Mammary epithelial cell (primary cell): ENCODE measurements at regions not wholly inside any gene's neighbourhood (a gene's known extent, or its start where the extent isn't known, plus 50 kb on each side); places are given as distances from the start of the nearest gene placed in this dataset.

Experiments used
- CTCF ChIP-seq, 2 donors: IDR thresholded peaks in 1 of 2; conservative IDR thresholded peaks in 1 of 2; 2 replicates each; pipeline ENCODE4 v1.5.1; 2011 to 2012; ENCODE audit warnings: inconsistent platforms in 2 of 2, low read length in 2 of 2, mild to moderate bottlenecking in 2 of 2, control low read depth in 1 of 2, low read depth in 1 of 2; ENCODE audit not compliant: insufficient read depth in 1 of 2; ENCODE audit errors: extremely low read depth in 1 of 2
- EZH2 ChIP-seq: IDR thresholded peaks from 2 replicates; pipeline ENCODE4 v1.6.1; 2012; ENCODE audit warnings: low read length, inconsistent platforms, borderline replicate concordance

GRCh38 chr2:18824325-18824790, 235.0 kb upstream of the NT5C1B start:
- no peak for TF ChIP-seq CTCF (conservative IDR thresholded peaks at IDR 0.05 in 1 of 2, IDR thresholded peaks at IDR 0.05 in 1 of 2; ENCODE audit: extremely low read depth in 1 of 2, insufficient read depth in 1 of 2, low read depth in 1 of 2, low read length in 2 of 2)
- no peak for TF ChIP-seq EZH2
